ENCODE measurements at regions not wholly inside any gene's neighbourhood (a gene's known extent, or its start where the extent isn't known, plus 50 kb on each side); places are given as distances from the start of the nearest gene placed in this dataset.

DNA sequence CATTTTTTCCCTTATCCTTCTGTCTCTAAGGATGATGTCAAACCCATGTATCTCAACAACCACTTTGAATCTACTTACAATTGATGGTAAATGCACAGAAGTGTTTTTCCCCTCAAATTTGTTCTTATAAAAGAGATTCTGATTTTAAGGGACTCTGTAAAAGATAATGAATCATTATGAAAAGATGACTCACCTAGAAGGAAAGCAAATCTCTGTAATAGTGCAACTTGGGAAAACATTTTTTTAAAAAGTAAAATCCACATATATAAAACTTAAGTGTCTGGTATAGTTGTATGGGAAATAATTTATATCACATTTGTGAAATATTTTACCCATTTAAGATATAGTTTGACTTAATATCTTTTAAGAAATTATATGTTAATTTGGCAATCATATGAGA, 137.0 kb downstream of the TINAG start:
- TF ChIP-seq ZFX (IDR thresholded peaks at IDR 0.05; ENCODE audit: borderline replicate concordance), result no peak
- TF ChIP-seq, protein P1, sequence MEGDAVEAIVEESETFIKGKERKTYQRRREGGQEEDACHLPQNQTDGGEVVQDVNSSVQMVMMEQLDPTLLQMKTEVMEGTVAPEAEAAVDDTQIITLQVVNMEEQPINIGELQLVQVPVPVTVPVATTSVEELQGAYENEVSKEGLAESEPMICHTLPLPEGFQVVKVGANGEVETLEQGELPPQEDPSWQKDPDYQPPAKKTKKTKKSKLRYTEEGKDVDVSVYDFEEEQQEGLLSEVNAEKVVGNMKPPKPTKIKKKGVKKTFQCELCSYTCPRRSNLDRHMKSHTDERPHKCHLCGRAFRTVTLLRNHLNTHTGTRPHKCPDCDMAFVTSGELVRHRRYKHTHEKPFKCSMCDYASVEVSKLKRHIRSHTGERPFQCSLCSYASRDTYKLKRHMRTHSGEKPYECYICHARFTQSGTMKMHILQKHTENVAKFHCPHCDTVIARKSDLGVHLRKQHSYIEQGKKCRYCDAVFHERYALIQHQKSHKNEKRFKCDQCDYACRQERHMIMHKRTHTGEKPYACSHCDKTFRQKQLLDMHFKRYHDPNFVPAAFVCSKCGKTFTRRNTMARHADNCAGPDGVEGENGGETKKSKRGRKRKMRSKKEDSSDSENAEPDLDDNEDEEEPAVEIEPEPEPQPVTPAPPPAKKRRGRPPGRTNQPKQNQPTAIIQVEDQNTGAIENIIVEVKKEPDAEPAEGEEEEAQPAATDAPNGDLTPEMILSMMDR (IDR thresholded peaks at IDR 0.05), result no peak

Data from 22Rv1 (cell line).